Fibroblast of peridontal ligament (primary cell): ENCODE measurements at regions not wholly inside any gene's neighbourhood (a gene's known extent, or its start where the extent isn't known, plus 50 kb on each side); places are given as distances from the start of the nearest gene placed in this dataset.

Experiments
- DNase-seq: peaks from one replicate; pipeline ENCODE4 v3.0.0-alpha.2; 2010; ENCODE audit errors: extremely low read depth

- no peak for DNase-seq
Observed at GRCh38 chr21:19236209-19236608, 832.6 kb upstream of the TMPRSS15 start.

DNA sequence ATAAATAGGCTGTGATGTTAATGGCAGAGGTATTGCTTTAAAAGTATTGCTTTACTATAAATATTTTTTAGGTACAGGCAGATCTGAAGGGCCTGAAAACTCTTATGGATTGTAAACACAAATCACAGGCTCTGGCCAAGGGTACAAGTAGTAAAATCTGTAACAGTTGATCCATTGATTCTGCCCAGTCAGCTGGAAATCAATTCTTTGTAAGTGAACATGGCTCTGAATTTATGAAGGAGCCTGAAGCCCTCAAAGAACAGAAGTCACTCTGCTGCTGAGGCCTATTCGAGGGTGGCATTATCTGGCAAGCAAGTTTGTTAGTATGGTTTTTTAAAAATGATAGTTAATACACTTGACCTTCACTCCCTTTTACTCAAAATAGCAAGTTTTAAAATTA is 834.0 kb upstream of the TMPRSS15 start:
- no peak for DNase-seq

GRCh38 chr21:19239696-19240095 is 836.1 kb upstream of the TMPRSS15 start:
- DNase-seq = no peak

- no peak for DNase-seq
Observed at GRCh38 chr21:19244502-19245187, 841.1 kb upstream of the TMPRSS15 start.

- no peak for DNase-seq
Observed at GRCh38 chr21:19245188-19245580, 841.6 kb upstream of the TMPRSS15 start.

- no peak for DNase-seq
Observed at GRCh38 chr21:19246018-19246417, 842.4 kb upstream of the TMPRSS15 start.

DNA sequence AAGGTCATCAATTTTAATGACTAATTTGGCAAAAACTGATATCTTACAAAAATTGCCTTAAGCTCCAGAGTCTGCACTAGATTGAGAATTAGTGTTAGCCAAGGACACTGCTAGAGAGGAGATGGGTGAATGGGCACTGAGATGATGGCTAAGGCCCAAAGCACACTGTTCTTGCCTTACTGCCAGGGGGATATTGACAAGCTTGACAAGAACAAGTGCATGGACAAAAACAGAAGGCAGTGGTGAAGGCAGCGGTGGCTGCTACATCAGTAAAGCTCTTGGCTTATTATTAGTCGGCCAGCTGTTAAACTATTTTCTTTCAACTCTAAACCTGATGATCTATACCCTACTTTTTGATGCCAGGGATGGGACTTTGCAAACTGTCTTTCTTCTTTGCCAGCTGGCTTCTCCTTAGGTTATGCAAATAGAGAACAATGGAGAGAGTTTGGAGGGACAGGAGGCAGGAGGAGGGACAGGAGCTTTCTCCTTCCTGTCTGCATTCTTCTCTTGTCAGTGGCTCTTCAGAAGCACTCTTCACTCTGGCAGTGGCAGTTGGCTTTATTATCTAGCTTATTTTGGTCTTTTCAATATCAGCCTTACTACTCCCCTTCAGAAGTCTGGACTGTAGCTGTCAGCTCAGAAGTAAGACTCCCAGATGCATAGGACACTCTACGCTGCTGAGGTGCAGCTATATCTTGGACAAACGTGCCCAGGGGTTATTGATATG is 853.5 kb upstream of the TMPRSS15 start:
- no peak for DNase-seq

DNA sequence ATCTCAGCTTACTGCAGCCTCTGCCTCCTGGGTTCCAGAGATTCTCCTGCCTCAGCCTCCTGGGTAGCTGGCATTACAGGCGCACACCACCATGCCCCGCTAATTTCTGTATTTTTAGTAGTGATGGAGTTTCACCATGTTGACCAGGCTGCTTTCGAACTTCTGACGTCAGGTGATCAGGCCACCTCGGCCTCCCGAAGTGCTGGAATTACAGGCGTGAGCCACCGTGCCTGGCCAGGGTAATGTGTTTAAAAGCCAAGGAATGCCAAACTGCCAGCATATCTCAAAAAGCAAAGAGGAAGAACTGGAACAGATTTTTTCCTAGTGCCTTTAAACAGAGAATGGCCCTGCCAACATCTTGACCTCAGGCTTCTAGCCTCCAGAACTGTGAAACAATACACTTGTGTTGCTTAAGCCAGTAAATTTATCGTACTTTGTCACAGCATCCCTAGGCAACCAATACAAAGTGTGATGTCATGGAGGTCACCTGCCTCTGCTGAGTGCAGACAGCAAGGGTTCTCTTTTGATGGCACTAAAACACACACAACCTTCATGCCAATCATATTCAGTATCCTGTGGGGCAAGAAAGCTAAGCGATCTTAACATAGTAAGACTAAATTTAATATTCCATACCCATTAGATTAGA is 858.3 kb upstream of the TMPRSS15 start:
- DNase-seq = no peak

DNA sequence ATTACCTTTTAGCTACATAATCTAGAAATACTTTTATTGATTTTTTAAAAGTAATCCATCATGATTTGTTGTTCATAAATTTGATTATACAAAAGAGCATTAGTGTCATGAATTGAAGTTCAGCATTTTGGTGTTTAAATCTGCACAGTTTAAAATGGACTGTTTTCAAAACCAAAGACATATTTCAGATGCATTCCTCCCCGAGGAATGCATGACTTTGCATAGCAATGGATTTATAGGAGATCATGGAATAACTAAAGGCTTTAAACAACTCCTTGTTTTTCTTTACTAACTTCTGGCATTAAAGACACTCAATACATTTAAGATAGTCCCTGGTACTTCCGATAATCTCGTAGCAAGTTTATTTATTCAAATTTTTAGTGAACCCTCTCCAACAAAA is 863.1 kb upstream of the TMPRSS15 start:
- DNase-seq = no peak

DNA sequence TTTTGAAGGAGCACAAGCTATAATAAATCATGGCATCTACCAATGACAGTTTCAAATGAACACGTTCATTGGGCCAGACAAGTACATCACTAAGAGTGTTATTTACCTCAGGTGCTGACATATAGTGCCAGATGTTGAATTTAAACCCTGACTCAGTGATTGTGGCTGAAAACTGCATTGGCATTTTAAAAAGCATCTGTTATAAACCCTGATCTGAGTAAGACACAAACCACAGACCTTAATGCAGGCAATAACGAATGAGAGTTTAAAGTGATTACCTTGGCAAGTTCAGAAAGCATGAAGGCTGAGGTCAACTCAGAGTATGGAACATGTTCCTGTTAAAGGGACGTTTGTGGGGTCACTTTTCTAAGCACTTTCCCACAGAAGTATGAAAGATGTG is 865.1 kb upstream of the TMPRSS15 start:
- no peak for DNase-seq

DNA sequence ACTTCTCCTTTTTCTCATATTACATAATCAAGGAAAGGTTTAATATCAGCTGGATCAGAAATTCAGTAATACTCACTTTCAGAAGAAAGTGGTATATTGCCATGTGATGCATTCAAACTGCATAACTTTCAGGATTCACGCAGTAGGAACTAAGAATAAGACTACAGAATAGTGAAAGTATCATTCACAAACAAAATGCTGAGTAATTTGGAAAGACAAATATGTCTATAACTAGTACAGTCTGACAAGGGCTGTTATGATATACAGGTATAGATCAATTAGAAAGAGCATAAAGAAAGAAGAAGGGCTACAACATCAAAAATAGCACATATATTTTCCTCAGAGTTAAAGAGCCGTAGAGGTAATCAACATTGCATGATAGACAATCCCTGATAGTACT is 871.5 kb upstream of the TMPRSS15 start:
- no peak for DNase-seq

DNA sequence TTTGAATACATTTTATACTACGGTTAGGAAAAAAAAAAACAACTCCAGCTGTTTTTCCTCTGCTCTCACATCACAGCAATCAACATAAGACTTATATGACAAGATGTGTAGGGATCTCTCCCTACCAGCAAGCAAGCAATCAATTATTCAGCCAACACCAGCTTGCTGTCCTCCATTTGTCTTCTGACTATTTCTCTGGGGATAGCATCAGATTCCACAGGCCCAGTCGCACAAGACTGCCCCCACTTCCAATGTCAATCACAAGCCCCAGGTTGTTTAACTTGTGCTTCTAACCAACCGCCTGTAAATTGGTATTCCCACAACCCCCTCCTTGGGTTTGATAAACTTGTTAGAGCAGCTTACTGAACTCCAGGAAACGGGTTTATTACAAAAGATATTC is 873.1 kb upstream of the TMPRSS15 start:
- no peak for DNase-seq

DNA sequence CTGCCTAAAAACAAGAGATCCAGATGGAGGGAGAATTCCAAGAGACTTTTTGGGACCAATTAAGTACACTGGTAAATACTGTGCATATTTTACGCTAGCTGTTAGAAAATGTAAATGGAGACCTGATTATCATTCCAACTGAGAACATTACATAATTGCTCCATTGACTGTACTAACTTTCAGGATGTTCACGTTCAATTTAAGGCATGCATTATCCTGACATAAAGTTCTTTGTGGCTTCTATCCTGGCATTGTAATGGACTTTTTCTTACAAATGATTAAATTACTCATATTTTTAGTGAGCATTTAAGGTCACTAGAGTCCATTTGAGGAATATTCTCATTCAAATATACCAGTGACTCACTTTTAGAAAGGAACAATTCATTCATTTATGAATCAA is 883.3 kb upstream of the TMPRSS15 start:
- DNase-seq = no peak

DNA sequence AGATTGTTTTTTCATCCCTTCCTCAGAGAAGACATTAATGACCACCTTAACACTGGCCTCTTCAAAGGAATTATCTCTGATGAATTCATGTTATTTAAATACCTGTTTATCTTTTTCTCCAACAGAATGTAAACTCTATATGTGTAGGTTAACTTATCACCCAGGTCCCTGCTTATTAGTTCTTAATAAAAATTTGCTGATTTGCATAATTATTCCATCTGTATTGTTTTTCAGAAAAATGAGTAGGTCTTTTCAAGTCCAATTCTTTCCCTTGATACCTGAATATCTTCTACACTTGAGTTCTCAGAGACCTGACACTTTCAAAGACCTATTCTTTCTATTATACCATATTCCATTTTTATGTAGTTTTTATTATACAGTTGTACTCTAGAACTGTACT is 886.7 kb upstream of the TMPRSS15 start:
- no peak for DNase-seq

DNA sequence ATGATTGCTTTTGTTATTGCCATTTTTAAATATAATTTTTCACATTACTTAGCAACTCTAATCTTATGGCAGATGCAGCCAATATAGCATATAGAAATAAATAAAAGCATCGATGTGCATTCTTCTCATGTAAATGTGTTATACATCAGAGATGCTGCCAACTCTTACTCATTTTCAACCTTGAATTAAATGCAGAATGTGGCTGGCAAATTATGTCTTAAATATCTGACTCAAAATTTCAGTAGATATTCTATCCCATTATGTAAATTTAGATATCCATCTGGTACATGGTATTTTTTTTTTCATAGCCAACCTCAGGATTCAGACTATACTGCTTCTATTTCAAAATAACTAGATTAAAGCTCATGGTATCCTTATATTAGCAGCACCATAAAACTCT is 916.7 kb upstream of the TMPRSS15 start:
- DNase-seq = no peak

GRCh38 chr21:19321688-19322087 is 918.1 kb upstream of the TMPRSS15 start:
- no peak for DNase-seq

- no peak for DNase-seq
Observed at GRCh38 chr21:19322360-19322759, 918.8 kb upstream of the TMPRSS15 start.

- no peak for DNase-seq
Observed at GRCh38 chr21:19326531-19327319, 923.1 kb upstream of the TMPRSS15 start.

DNA sequence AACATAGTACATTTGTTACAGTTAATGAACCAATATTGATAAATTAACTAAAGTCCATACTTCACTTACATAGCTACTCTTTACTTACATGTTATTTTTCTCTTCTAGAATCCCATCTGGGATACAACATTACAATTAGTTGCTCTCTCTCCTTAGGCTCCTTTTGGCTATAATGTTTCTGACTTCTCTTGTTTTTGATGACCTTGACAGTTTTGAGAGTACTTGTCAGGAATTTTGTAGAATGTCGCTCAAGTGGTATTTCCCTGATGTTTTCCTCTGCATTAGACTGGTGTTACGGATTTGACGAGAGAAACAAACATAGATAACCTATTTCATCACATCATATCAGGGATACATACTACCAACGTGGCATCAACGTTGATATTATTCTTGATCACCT is 925.4 kb upstream of the TMPRSS15 start:
- no peak for DNase-seq

- DNase-seq = no peak
Observed at GRCh38 chr21:19340303-19340702, 936.7 kb upstream of the TMPRSS15 start.

- DNase-seq = no peak
Observed at GRCh38 chr21:19340954-19341353, 937.4 kb upstream of the TMPRSS15 start.

DNA sequence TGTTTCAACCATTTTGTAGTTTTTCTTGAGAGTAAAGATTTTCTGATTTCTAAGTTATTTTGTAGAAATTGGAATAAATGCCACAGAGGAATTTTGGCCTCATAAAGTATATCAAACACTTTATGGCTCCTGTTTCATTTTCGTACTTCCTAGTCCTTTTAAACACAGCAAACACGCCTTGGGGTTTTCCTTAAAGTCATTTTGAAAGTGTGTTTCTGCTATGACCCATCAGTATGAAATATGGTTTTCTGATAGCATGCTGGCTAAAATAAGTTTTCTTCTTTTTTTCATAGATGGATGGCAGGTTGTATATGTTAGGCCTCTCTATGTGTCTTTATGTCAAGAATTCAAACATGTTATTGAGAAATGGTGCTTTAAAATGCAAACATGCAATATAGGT is 940.1 kb upstream of the TMPRSS15 start:
- no peak for DNase-seq
